Heart right ventricle (tissue), 16 donors: ENCODE measurements at regions not wholly inside any gene's neighbourhood (a gene's known extent, or its start where the extent isn't known, plus 50 kb on each side); places are given as distances from the start of the nearest gene placed in this dataset.

Source experiments
- ATAC-seq, 8 donors: fragments of 200-7000 bp; cut with Tn5 transposase; one replicate each; pipeline ENCODE4 v1.9.1; 2020; ENCODE audit warnings: mild to moderate bottlenecking in 8 of 8, moderate library complexity in 8 of 8, moderate number of reproducible peaks in 1 of 8
- DNase-seq, 2 donors: peaks; one replicate each; pipeline ENCODE4 v3.0.0-alpha.2; 2020
- H3K27ac ChIP-seq, 10 donors: fragments of 200-600 bp; sonication (generic) in 2 of 10; one replicate each; pipeline versions ENCODE4 v1.5.0 to v1.8.0; 2020 to 2022; ENCODE audit warnings: mild to moderate bottlenecking in 3 of 10
- H3K27me3 ChIP-seq, 7 donors: fragments of 200-600 bp; one replicate each; pipeline ENCODE4 v1.8.0; 2021 to 2022; ENCODE audit warnings: mild to moderate bottlenecking in 2 of 7
- H3K36me3 ChIP-seq, 9 donors: fragments of 200-600 bp; sonication (generic) in 1 of 9; one replicate each; pipeline versions ENCODE4 v1.5.0 to v1.8.0; 2020 to 2022; ENCODE audit warnings: mild to moderate bottlenecking in 2 of 9
- H3K4me1 ChIP-seq, 9 donors: fragments of 200-600 bp; sonication (generic) in 1 of 9; one replicate each; pipeline versions ENCODE4 v1.5.0 to v1.8.0; 2020 to 2022; ENCODE audit warnings: mild to moderate bottlenecking in 4 of 9
- H3K4me3 ChIP-seq, 10 donors: fragments of 200-600 bp; sonication (generic) in 2 of 10; one replicate each; pipeline versions ENCODE4 v1.5.0 to v1.8.0; 2020 to 2022; ENCODE audit warnings: mild to moderate bottlenecking in 7 of 10, moderate library complexity in 2 of 10
- H3K9me3 ChIP-seq, 11 donors: fragments of 200-600 bp in 10 of 11; sonication (generic) in 2 of 11; one replicate each; pipeline versions ENCODE4 v1.5.0 to v1.8.0; 2013 to 2022; ENCODE audit warnings: mild to moderate bottlenecking in 2 of 11, control low read depth in 1 of 11, moderate library complexity in 1 of 11
- WGBS, 2 donors: extraction: QIAGEN DNeasy Blood & Tissue Kit; methylation state at CpG; one replicate each; pipeline ENCODE4 v1.1.7; 2013; ENCODE audit warnings: inconsistent platforms in 1 of 2; 5-methylcytosine and 5-hydroxymethylcytosine counted together
- intact Hi-C, 10 donors: fragments of 100-400 bp; cut with DNase I; formaldehyde crosslinking; loops; one replicate each; pipeline versions ENCODE4 v1.11.1 to v1.14.2; 2022
- TF ChIP-seq, protein P1 (sequence below), 9 donors: fragments of 200-600 bp; sonication (generic) in 2 of 9; IDR thresholded peaks; one replicate each; pipeline versions ENCODE4 v1.5.0 to v1.8.0; 2021 to 2022; ENCODE audit warnings: antibody characterized with exemption in 9 of 9, mild to moderate bottlenecking in 5 of 9, moderate library complexity in 1 of 9
- donor health status: Arrhythmogenic right ventricular cardiomyopathy.
- donor health status: ischemic (EF 13 %, LVEDD 7.1; RV severe dilation, severe dysfunction).
- donor health status: healthy with polysubstance abuse.
- donor health status: DM: no; HTN: yes; CAD: no.
- donor health status: DM: no; HTN: no; CAD: no.
- donor health status: ischemic (EF 25% LVEDD 6.9; RV normal size, moderate dysfunction).
- donor health status: ischemic (EF 25% LVEDD 5.7; RV mildly dilated, moderate dysfunction).
- donor health status: healthy.
- donor health status: DM: yes; HTN: yes; CAD: no.
- donor health status: Ischemic cardiomyopathy.
- donor health status: ischemic (EF 35%, LVEDD 5.7; RV mildly dilated, moderate dysfunction).
- donor health status: nonischemic (EF 11% LVEDD 7.7; RV severe dilation, severe dysfunction).
- donor health status: DM: yes; HTN: yes; CAD: no.
- donor health status: PGD.
- donor health status: ischemic (EF 29% LVEDD 5.4; RV normal size, mild dysfunction).
- donor health status: nonischemic (EF 23%, LVEDD 6.1; RV moderate dilation, normal function).

- ATAC-seq (peak; percentile 12 to 71 (median 35)), DNase-seq (no peak)
- intact Hi-C loops, result loop anchor here in 5 of 10 donors (5.0 kb wide), 4 partner anchors 78 to 512 kb away; no protein-coding TSS in a partner anchor
- no peaks in the 10 kb centered on the region for H3K27me3 ChIP-seq
- H3K4me3 ChIP-seq, result no peak overlapping the region
- no peaks in the 10 kb centered on the region for H3K36me3 ChIP-seq
- H3K9me3 ChIP-seq, result no peaks in the 10 kb centered on the region
- peaks cover 0 to 41% (median 24%) of the 10 kb centered on the region in 9 donors for H3K4me1 ChIP-seq
- 48 to 67% methylated on average over 3 of the region's 3 CpGs for WGBS, 2 donors
- TF ChIP-seq, protein P1, sequence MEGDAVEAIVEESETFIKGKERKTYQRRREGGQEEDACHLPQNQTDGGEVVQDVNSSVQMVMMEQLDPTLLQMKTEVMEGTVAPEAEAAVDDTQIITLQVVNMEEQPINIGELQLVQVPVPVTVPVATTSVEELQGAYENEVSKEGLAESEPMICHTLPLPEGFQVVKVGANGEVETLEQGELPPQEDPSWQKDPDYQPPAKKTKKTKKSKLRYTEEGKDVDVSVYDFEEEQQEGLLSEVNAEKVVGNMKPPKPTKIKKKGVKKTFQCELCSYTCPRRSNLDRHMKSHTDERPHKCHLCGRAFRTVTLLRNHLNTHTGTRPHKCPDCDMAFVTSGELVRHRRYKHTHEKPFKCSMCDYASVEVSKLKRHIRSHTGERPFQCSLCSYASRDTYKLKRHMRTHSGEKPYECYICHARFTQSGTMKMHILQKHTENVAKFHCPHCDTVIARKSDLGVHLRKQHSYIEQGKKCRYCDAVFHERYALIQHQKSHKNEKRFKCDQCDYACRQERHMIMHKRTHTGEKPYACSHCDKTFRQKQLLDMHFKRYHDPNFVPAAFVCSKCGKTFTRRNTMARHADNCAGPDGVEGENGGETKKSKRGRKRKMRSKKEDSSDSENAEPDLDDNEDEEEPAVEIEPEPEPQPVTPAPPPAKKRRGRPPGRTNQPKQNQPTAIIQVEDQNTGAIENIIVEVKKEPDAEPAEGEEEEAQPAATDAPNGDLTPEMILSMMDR (IDR thresholded peaks at IDR 0.05), result no peak
- peak overlapping the region in 7 of 10 donors; percentile 48 to 85 (median 62) for H3K27ac ChIP-seq
Measured at GRCh38 chr12:67434671-67435370, 165.7 kb downstream of the CAND1 start.

DNA sequence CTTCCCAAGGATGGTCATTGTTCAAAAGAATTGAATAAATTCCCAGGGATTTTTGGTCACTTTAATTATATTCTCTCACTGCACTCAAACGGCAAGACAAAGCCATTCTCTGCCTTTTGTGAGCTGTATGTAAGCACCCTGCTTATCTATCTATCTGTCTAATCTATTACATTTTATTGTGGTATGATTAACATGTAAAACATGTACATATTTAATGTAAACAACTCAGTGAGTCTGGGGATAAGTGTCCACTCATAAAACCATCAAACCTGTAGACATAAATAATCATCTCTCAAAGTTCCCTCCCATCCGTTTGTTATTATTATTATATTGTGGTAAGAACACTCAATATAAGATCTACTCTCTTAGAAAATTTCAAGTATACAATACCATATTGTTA lies 167.1 kb downstream of the CAND1 start:
- no peak overlapping the region for H3K4me3 ChIP-seq
- DNase-seq (no peak), ATAC-seq (no peak)
- no peaks in the 10 kb centered on the region for H3K9me3 ChIP-seq
- TF ChIP-seq, protein P1 (IDR thresholded peaks at IDR 0.05), result no peak
- intact Hi-C loops, result loop anchor here in 1 of 10 donors (5.0 kb wide), 1 partner anchor 511 kb away; no protein-coding TSS in a partner anchor
- H3K36me3 ChIP-seq, result no peaks in the 10 kb centered on the region
- H3K27me3 ChIP-seq, result no peaks in the 10 kb centered on the region
- WGBS, 2 donors, result 74 to 75% methylated on average over 2 of the region's 2 CpGs
- H3K27ac ChIP-seq, result peak overlapping the region in 3 of 10 donors; percentile 48 to 85 (median 82)
- H3K4me1 ChIP-seq, result peaks cover 0 to 31% (median 13%) of the 10 kb centered on the region in 9 donors

- no peak for DNase-seq
- 73 to 86% methylated on average over 2 of the region's 2 CpGs for WGBS, 2 donors
- no peak overlapping the region for H3K27ac ChIP-seq
- intact Hi-C loops, result loop anchor here in 1 of 10 donors (5.0 kb wide), 1 partner anchor 510 kb away; no protein-coding TSS in a partner anchor
- no peaks in the 10 kb centered on the region for H3K9me3 ChIP-seq
- no peak for ATAC-seq
- no peak overlapping the region for H3K4me3 ChIP-seq
- TF ChIP-seq, protein P1 (IDR thresholded peaks at IDR 0.05), result no peak
- H3K27me3 ChIP-seq, result no peaks in the 10 kb centered on the region
- peaks cover under 1 to 31% (median 16%) of the 10 kb centered on the region in 9 donors for H3K4me1 ChIP-seq
- H3K36me3 ChIP-seq, result no peaks in the 10 kb centered on the region
Measured at GRCh38 chr12:67437011-67437410, 167.9 kb downstream of the CAND1 start.

GRCh38 chr12:67439611-67440010 lies 170.5 kb downstream of the CAND1 start:
- intact Hi-C loops, result loop anchor here in 9 of 10 donors (5.0 to 10.0 kb wide), 6 partner anchors 82 to 508 kb away; partner anchors contain the start of gene DYRK2 (in 6 of the 9)
- 94 to 95% methylated on average over 3 of the region's 3 CpGs for WGBS, 2 donors

More at GRCh38 chr12:67439611-67440010, 170.5 kb downstream of the CAND1 start:
- no peak overlapping the region for H3K4me3 ChIP-seq
- H3K9me3 ChIP-seq, result no peaks in the 10 kb centered on the region
- H3K36me3 ChIP-seq, result no peaks in the 10 kb centered on the region
- peaks cover 5 to 31% (median 22%) of the 10 kb centered on the region in 9 donors for H3K4me1 ChIP-seq
- no peak for ATAC-seq
- H3K27ac ChIP-seq, result no peak overlapping the region
- no peaks in the 10 kb centered on the region for H3K27me3 ChIP-seq
- TF ChIP-seq, protein P1 (IDR thresholded peaks at IDR 0.05), result no peak
- no peak for DNase-seq
